CD4-positive, alpha-beta T cell (primary cell): ENCODE measurements at regions not wholly inside any gene's neighbourhood (a gene's known extent, or its start where the extent isn't known, plus 50 kb on each side); places are given as distances from the start of the nearest gene placed in this dataset.

Experiments used
- ATAC-seq: fragments of 200-7000 bp; cut with Tn5 transposase; one replicate; pipeline ENCODE4 v1.10.0; 2022; ENCODE audit warnings: mild to moderate bottlenecking; ENCODE audit not compliant: poor library complexity
- CTCF ChIA-PET: fragments of 350-600 bp; sonication (Branson Sonifier 250); formaldehyde crosslinking; loops from one replicate; lab custom pipeline; 2021; ENCODE audit warnings: antibody characterized with exemption, inconsistent platforms; lab: Charles Lee
- POLR2A ChIA-PET: fragments of 350-600 bp; sonication (Branson Sonifier 250); formaldehyde crosslinking; loops from one replicate; lab custom pipeline; 2021; ENCODE audit warnings: antibody characterized with exemption, inconsistent platforms; lab: Charles Lee
- DNase-seq, 14 experiments: peaks; one replicate each; pipeline ENCODE4 v3.0.0-alpha.2; 2013 to 2020; ENCODE audit warnings: mixed read lengths in 2 of 14
- H3K27ac ChIP-seq, 2 donors: one replicate each; pipeline versions ENCODE4 v1.5.1 to v1.7.0; 2013; ENCODE audit warnings: low read length in 2 of 2, low read depth in 1 of 2, mild to moderate bottlenecking in 1 of 2
- H3K27me3 ChIP-seq, 2 experiments: 1 replicate in 1 of 2; 2 replicates in 1 of 2; pipeline versions ENCODE4 v1.6.1 to v1.7.0; 2013; ENCODE audit warnings: low read length in 2 of 2, control low read depth in 1 of 2, mild to moderate bottlenecking in 1 of 2, moderate library complexity in 1 of 2; ENCODE audit not compliant: insufficient read depth in 2 of 2, control insufficient read depth in 1 of 2
- H3K36me3 ChIP-seq: one replicate; pipeline ENCODE4 v1.6.1; 2013; ENCODE audit warnings: low read length, control low read depth; ENCODE audit not compliant: insufficient read depth
- H3K4me1 ChIP-seq: one replicate; pipeline ENCODE4 v1.6.1; 2013; ENCODE audit warnings: low read length, control low read depth; ENCODE audit not compliant: insufficient read depth
- H3K4me3 ChIP-seq: one replicate; pipeline ENCODE4 v1.5.1; 2013; ENCODE audit warnings: mild to moderate bottlenecking, low read length, moderate library complexity
- H3K9me3 ChIP-seq, 2 experiments: 1 replicate in 1 of 2; 2 replicates in 1 of 2; pipeline versions ENCODE4 v1.6.1 to v1.7.0; 2013; ENCODE audit warnings: low read length in 2 of 2, mild to moderate bottlenecking in 2 of 2, control low read depth in 1 of 2, moderate library complexity in 1 of 2; ENCODE audit not compliant: control insufficient read depth in 1 of 2, insufficient read depth in 1 of 2
- H3K27ac Mint-ChIP-seq: one replicate; pipeline ENCODE4 v1.8.0; 2020; ENCODE audit warnings: mixed read lengths
- H3K27me3 Mint-ChIP-seq: one replicate; pipeline ENCODE4 v1.8.0; 2021; ENCODE audit warnings: mixed read lengths
- H3K36me3 Mint-ChIP-seq: one replicate; pipeline ENCODE4 v1.8.0; 2021; ENCODE audit warnings: low read depth, mixed read lengths
- H3K4me1 Mint-ChIP-seq: one replicate; pipeline ENCODE4 v1.8.0; 2021; ENCODE audit warnings: low read depth, mixed read lengths
- H3K4me3 Mint-ChIP-seq: one replicate; pipeline ENCODE4 v1.8.0; 2020; ENCODE audit warnings: mild to moderate bottlenecking, mixed read lengths
- H3K9me3 Mint-ChIP-seq: one replicate; pipeline ENCODE4 v1.8.0; 2020; ENCODE audit warnings: mixed read lengths
- CTCF ChIP-seq: fragments of 200-600 bp; IDR thresholded peaks from one replicate; pipeline ENCODE4 v1.8.0; 2022; ENCODE audit warnings: antibody characterized with exemption, mild to moderate bottlenecking
- intact Hi-C, 2 experiments: fragments of 100-400 bp; cut with DNase I in 1 of 2; cut with micrococcal nuclease in 1 of 2; formaldehyde crosslinking; loops; one replicate each; pipeline versions ENCODE4 v1.15.1 to v1.9.0; 2023 to 2025; cut with DNase I, micrococcal nuclease

- DNase-seq (peak in 2 of 14 experiments; percentile 5 to 8), ATAC-seq (peak; percentile 38)
- peaks cover 37% of the 10 kb centered on the region for H3K27me3 Mint-ChIP-seq
- intact Hi-C loops = no loop called here
- Histone ChIP-seq H3K4me3 (peak overlapping the region; percentile 48), H3K9me3 (peaks cover 0 to 28% of the 10 kb centered on the region in 2 experiments), H3K27me3 (peaks cover 14 to 24% of the 10 kb centered on the region in 2 experiments), H3K27ac (no peak overlapping the region), H3K4me1 (peaks cover 10% of the 10 kb centered on the region), H3K36me3 (no peaks in the 10 kb centered on the region)
- no peak overlapping the region for H3K27ac Mint-ChIP-seq
- ChIA-PET CTCF (no interaction called here), POLR2A (no interaction called here)
- H3K4me3 Mint-ChIP-seq = peak overlapping the region; percentile 84
- H3K4me1 Mint-ChIP-seq = no peaks in the 10 kb centered on the region
- H3K9me3 Mint-ChIP-seq = no peaks in the 10 kb centered on the region
- H3K36me3 Mint-ChIP-seq = no peaks in the 10 kb centered on the region
- TF ChIP-seq CTCF = no peak
Measured at GRCh38 chr7:1290679-1291356, 58.1 kb downstream of the UNCX start.

- POLR2A ChIA-PET = no interaction called here
- ATAC-seq (no peak), DNase-seq (no peak)
- Mint-ChIP-seq H3K9me3 (no peaks in the 10 kb centered on the region), H3K27me3 (peaks cover 37% of the 10 kb centered on the region), H3K36me3 (no peaks in the 10 kb centered on the region), H3K4me1 (no peaks in the 10 kb centered on the region), H3K27ac (no peak overlapping the region), H3K4me3 (peak overlapping the region; percentile 70)
- no peaks in the 10 kb centered on the region for H3K36me3 ChIP-seq
- no peak for TF ChIP-seq CTCF
- peaks cover 0 to 32% of the 10 kb centered on the region in 2 experiments for H3K9me3 ChIP-seq
- peaks cover 10% of the 10 kb centered on the region for H3K4me1 ChIP-seq
- H3K27me3 ChIP-seq = peaks cover 14 to 29% of the 10 kb centered on the region in 2 experiments
- H3K27ac ChIP-seq = no peak overlapping the region
- no peak overlapping the region for H3K4me3 ChIP-seq
- CTCF ChIA-PET = no interaction called here
- intact Hi-C loops = no loop called here
Measured at GRCh38 chr7:1291357-1291689, 58.7 kb downstream of the UNCX start.

- Histone ChIP-seq H3K27ac (no peak overlapping the region), H3K9me3 (peaks cover 0 to 34% of the 10 kb centered on the region in 2 experiments), H3K36me3 (no peaks in the 10 kb centered on the region), H3K27me3 (peaks cover 15 to 33% of the 10 kb centered on the region in 2 experiments), H3K4me3 (no peak overlapping the region), H3K4me1 (peaks cover 10% of the 10 kb centered on the region)
- no peak for TF ChIP-seq CTCF
- Mint-ChIP-seq H3K4me3 (peak overlapping the region; percentile 70), H3K27ac (no peak overlapping the region), H3K9me3 (no peaks in the 10 kb centered on the region), H3K4me1 (no peaks in the 10 kb centered on the region), H3K36me3 (no peaks in the 10 kb centered on the region), H3K27me3 (peaks cover 40% of the 10 kb centered on the region)
- ATAC-seq = no peak
- no peak for DNase-seq
- intact Hi-C loops = no loop called here
- ChIA-PET CTCF (no interaction called here), POLR2A (no interaction called here)
Measured at GRCh38 chr7:1291845-1292765, 59.4 kb downstream of the UNCX start.
